Stimulated activated CD4-positive, alpha-beta T cell treated with anti-CD3 and anti-CD28 coated beads, Interleukin-2, amount 100 ng/mL, for 24 hours (primary cell): ENCODE measurements at regions not wholly inside any gene's neighbourhood (a gene's known extent, or its start where the extent isn't known, plus 50 kb on each side); places are given as distances from the start of the nearest gene placed in this dataset.

Experiments used
- DNase-seq, 2 donors: peaks; one replicate each; pipeline ENCODE4 v3.0.0-alpha.2; 2020

DNA sequence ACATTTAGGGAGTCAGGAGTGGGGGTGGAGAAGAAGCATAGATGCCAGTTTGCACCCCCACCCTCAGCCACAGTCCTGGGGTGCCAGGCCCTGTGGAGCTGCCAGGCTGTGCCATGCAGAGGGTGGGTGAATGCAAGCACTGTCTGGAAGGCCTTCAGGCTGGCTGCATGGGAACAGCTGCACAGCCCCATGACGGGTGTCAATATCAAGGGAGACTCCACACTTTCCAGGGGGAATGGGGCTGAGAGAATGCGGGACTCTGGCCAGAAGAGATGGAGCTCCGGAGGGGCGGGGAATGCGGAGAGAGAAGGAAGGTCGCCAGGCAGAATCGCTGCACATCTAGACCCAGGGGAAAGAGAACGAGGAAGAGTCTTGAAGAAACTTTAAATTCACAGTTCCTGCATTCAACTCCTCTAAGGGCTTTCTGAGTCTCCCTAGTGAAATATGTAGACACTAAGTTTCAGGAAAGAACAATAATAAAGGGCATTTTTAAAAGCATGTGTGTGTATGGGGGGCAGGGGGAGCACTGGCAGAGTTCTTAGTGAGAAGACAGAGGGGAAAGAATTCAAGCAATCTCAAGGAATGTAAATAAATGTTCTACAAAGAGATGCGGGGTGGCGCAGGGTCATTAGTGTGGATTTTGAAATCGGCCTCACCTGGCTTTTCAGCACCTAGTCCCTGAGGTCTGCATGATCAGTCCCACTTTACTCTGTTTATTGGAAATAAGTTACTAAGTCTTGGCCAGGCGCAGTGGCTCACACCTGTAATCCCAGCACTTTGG lies 59.1 kb downstream of the BOD1 start:
- no peak for DNase-seq

DNA sequence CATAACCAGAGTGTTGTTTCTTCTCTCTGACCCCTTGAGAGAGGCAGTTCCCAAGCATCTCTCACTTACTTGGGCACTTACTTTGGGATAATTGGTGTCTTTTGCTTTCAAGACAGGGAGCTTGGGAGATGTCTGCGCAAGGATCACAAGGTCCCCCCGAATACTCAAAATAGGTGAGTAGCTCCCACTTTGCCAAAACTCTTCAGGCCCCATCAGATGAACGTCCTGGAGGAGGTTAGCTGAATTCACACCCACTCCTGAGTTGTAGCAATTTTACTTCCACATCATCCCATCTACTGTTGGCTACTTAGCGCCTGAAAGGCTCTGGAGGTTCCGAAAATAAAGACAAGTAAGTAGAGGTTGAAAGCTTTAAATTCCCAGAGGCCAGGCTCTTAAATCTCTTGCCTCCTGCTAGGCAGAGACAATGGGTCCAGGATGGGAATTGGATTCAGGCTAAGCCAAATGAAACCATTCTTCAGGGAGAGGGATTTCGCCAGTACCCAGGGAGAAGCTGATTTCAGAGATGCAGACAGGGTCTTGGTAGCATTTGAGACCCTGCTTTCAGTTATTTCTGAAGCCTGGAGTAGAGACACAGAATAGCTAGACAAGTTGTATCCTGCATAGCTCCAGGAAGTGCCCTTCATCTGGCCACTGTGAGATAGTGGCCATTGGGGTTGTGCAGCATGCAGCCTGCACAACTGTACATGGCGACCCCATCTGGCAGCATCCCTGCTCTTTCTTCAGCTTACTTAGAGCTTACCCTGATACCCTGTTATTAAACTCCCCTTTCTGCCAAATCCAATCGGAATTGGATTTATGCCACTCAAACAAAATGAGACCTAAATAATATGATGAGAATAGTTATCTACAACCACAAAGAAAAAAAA lies 60.1 kb downstream of the BOD1 start:
- no peak for DNase-seq

DNA sequence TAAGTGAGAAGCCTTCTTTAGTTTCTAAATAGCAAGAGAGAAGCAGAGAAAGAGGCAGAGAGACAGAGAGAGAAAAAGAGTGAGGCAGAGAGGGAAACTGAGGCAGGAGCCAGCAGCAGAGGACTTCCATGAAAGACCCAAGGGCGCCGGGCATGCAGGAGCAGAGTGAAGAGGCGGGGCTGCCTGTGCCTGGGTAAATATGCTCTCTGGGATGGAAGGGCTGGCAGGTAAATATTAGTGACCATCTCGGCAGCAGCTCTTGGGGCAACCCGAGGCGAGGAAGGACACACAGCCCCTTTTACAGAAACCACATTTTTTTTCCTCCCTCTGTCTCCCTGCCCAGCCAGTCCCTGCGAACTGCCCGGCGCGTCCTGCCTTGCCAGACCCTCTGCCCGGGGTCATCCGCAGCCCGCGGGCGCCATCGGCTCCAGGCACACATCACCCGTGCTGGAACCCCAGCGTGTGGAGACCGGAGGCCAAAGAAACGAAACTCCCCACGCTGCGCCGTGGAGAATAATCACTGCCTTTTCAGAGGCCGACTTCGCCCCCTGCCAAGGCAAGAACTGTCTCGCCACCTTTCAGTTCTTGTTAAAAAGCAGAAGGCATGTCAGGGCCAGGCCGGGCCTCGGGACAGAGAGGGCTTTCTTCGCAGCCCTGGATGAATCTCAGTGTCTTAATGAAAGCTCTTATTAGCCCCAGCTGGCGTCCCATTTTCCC lies 61.3 kb downstream of the BOD1 start:
- no peak for DNase-seq

DNA sequence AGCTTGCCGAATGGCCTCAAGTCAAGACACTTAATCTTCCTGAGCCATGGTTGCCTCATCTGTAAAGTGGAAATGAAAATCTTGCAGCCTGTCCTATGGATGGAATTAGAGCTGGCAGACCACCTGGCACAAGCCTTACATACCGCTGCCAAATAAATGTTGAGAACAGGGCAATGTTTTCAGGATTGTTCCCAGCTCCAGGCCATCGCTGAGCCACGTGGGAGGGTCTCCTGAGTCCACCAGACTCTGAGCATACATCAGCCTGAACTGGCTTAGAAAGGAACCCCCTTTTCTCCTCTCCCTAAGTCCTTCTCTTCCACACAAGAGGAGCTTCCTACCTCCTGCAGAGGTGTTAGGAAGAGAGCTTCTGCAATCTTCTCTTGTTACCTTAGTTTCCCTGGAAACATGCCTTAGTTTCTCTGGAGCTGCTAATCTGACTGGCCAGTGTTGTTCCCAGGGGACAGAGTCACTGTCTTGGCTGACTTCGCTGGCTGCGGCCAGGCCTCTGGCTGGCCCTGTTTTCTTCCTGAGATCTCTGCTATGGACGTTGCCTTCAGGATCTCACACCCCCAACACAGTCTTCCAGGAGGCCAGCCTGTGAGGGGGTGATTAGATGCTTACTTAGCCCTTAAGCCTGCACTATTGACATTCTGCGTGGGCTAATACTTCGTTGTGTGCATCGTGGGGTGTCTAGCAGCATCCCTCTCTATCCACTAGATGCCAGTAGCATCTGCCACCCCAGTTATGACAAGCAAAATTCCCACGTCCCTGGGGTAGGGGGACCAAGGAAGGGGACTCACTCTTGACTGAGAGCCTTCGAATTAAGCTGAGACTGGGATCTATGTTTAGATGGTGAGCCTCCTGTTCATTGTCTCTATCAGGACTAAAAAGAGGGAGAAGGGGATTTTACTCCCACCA lies 62.2 kb downstream of the BOD1 start:
- no peak for DNase-seq

DNA sequence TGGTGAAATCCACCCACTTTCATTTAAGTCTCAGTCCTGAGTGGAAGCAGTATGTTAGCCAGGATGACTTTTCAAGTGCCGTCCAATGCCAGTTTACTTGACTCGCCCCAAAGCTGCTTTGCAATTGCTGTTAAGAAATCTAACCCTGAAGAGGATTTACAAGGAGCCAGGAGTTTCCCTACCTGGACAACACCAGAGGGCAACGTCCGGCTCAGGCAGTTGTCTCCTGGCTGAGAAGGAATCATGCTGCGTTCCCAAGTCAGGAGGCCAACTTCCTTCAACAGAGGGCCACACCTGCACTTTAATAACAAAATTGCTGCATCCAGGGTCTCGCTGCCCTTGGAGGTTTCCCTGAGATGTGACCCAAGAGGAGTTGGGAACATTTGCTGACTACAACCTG lies 65.8 kb downstream of the BOD1 start:
- no peak for DNase-seq

DNA sequence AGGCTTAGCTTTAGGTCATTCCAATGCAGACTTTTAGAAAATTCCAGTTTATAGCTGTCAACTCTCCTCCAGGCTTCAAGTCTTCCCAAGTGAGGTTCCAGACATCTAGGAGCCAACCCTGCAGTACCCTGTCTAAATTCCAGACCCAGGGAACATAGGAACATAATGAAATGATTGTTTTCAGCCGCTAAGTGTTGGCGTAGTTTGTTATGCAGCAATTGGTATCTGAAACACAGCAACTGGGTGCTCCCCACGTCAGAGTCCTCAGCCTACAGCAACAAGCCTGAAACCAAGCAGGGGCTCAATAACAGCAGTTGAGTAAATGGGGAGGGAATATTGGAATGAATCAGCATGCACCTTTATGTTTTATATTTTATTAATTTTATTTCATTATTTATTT lies 66.8 kb downstream of the BOD1 start:
- no peak for DNase-seq

DNA sequence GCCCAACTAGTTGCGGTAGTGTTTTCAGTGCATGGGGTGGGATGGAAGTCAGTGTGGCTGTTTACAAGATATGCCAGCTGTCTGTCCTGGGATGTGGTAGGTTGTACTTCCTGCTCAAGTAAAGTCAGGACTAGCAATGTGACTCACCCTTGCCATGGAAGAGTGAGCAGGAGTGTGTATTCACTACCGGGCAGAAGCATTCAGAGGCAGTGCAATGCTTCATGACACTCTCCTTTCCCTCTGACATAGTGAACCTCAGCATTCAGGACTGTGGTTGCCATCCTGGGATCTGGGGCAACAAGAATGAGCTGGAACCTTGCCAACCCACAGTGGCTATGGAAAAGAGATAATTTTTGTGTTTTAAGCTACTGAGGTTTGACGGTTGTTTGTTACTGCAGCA lies 68.9 kb downstream of the BOD1 start:
- no peak for DNase-seq

DNA sequence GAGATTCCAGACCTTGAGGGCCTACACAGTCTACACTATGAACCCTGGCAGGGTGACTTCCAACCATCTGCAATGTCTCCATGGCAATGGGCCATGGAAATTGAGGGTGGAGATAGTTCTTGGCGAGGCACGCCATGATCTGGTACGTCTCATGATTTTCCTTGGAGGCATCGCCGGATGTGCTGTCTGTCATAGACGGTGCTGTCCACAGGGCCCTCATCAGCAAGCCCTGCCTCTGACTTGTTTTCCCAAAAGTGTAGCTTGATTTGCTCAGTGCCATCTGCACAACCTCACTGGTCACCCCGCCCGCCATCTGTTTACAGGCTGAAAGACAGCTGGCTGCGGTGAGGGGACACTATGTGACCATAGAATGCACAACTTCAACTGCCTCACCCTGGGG lies 73.5 kb downstream of the BOD1 start:
- no peak for DNase-seq

DNA sequence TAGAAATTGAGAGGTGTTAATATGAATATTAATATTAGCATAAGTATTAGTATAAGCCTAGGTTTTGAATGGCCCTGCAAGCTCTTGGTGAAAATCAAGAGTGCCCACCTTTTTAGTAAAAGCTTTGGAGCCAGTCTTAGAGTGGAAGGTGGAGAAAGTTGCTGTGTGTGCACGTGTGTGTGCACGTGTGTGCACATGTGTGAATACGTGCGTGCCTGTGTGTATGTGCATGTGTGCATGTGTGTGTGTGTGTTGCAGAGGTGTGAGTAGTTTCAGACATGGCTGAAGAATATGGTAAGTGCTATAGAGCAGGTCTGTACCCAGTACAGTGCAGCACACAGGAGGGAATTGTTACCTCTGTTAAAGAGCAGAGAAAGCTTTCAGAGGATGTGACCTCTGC lies 74.3 kb downstream of the BOD1 start:
- no peak for DNase-seq

DNA sequence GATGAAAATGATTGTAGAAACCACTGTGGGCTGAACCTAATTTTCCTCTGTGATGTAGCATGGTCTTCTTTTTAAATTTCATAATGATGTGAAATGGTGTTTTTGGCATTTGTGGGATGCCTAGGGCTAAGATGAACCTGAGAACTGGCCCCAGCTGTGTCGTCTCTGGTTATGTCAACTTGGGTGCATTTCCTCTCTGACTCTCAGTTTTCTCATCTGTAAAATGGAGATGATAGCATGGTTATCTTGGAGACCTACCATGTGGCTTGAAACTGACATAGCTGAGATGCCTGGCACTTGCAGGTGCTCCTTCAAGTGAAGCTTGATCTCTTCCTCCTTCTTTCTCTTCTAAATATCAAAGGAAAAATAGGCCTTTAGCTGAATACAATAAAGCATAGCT lies 77.8 kb downstream of the BOD1 start:
- DNase-seq, result no peak

DNA sequence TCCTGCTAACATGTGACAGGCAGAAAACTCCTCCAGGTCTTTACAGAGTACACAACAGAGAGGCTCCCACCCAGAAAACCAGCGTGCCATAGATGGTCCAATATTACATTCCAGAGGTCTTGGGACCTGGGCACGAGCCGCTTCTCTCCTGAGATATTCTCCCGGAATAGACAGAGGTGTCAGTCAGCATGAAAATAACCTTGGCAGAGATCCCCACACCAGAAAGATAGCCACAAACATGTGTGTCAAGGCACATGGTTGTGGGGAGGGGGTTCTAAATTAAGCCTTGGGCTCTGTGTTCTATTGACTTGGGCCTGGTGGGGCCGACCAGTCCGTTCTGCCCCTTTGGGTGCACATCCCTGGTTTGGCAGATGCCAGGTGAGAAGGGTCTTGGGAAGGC lies 78.4 kb downstream of the BOD1 start:
- DNase-seq, result no peak

DNA sequence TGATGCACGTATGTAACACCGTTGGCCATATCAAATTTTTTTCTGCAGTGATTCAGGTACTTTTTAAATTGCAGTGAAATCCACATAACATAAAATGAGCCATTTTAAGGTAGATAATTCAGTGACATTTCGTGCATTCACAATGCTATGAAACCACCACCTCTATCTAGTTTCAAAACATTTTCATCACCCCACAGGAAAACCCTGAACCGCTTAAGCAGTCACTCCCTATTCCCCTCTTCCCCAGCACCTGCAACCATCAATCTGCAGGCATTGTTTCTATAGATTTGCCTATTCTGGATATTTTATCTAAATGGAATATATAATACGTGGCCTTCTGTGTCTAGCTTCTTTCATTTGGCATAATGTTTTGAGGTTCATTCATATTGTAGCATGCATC lies 79.2 kb downstream of the BOD1 start:
- DNase-seq, result no peak

DNA sequence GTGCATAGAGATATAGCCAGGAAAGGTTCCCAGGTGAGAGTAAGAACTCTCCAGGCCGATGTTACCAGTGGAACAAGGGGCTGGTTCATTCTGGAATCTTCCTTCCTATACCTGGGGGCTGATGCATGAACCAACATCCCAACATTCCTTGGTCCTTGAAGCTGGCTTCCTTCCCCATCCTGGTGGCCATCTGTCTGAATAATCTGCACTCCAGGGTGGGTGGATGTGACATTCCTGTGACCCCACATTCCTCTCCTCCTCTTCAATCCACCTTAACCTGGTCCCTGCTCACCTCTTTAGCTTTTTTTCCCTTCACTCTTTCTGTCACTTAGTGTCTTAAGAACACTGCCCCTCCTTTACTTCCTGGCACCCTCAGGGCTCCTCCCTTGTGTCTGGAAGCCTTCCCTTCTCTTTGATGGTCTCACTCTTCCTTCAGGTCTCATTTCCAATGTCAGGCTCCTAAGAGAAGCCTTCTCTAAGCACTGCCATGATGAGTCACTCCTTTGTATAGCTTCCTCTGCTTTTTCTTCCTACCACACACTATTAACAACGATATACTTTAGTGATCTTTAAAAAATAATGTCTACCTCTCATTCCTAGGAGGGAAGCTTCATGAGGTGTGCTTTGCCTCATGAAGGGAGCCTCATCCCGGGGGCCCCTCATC lies 80.3 kb downstream of the BOD1 start:
- no peak for DNase-seq

DNA sequence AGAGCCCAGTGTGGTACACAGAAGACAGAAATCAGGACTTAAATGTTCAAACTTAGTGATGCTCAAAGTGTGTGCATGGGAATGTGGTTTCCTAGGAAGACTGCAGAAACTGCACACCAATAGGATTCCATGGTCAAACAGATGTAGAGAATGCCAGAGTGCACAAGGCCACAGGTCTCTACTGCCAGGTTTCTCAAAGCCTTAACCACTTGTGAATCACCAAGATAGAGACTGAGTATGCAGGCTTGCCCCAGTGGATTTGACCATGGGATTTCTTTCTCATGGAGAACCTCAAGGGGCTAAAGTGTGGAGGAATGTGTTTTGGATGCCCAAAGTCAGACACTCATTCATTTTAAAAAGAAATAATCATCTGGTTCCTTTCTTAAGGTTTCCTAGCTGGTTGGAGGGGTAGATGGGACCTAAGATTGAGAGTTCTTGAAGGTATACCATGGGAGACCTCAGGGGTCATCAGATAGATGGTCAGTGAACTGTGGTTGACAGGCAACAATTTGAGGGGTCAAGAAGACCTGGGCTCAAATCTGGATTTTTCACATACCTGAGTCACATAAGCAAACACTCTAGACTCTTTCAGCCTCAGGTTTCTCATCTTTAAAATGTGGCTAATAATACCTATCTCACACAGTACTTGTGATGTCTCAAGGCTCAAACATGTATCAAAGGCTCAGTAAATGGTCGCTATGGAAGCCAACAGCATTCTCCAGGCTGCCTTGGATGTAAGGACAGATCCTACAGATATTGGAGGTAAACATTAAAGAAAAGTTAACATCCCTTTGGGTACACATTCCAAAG lies 81.1 kb downstream of the BOD1 start:
- no peak for DNase-seq

DNA sequence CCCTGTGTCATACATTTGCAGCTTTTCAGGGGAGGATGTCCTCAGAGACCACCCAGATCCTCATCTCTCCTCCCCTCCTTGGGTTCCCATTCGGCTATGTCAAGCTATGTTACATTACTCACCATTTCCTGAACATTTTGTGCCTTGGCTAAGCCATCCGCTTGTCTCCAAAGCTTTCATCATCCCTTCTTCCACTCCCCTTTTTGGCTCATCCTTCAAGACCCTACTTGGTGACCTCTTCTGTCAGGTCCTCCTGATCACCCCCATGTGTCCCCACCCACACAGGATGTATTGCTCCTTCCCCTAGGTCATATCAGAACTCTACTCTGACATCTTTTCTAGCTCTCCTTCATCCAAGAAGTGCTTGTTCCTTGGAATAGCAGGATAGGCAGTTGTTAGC lies 81.8 kb downstream of the BOD1 start:
- DNase-seq, result no peak

DNA sequence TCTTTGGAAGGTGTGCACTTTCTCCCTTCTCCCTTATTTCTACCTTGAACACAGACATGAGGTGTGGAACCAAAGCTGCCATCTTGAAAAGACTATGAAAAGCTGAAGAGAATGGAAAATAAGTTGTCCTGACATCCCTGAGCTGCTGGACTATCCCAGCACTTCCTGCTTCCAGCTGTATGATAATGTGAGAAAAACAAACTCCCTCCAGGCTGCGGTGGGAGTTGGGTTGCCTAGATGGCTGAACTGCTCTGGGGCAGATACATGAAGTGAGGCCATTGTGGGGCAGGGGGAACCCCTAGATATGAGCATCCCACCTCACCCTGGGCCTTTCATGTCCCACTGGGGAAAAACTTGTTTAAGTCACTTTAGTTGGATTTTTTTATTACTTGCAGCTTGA lies 82.4 kb downstream of the BOD1 start:
- no peak for DNase-seq

DNA sequence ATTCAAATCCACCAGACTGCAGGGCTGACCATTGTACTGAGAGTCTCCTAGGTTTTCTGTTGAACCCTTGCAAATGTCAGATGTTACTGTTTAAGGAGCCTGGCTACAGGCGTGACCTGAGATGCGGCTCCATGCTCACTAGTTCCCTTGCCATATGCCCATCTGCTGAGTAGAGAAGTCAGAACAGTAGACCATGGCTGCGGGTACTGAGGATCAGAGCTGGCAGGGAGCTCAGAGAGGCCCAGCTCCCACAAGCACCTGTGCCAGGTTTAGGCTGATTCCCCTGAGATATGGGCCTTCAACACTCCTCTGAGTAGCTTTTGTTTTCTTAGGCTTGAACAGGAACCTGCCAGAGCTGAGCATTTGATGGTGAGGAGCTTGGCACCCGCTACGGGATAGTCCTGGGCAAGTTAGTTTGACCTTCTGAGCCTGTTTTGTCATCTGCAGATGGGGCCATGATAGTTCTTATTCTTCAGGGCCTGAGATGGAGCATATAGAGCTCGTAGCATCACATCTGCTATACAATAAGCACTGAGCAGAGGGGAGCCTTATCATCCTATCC lies 83.7 kb downstream of the BOD1 start:
- no peak for DNase-seq

DNA sequence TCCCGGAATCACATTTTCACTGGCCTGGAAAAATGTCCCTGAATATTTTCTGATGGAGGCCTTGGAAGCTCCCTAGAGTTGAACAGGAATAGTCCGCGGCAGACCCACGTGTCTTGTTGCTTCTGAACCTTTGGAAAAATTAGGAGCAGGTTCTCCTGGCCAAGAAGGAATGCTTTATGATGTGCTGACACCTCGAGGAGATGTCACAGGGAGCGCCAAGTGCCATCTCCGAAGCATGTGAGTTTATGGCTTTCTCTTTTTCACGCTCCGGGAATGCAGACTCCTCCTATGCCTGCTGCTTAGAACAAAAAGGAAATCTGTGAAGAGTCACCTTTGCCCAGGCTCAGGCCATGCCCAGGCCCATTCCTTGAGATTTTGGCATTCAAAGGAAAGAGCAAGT lies 84.6 kb downstream of the BOD1 start:
- DNase-seq, result no peak

DNA sequence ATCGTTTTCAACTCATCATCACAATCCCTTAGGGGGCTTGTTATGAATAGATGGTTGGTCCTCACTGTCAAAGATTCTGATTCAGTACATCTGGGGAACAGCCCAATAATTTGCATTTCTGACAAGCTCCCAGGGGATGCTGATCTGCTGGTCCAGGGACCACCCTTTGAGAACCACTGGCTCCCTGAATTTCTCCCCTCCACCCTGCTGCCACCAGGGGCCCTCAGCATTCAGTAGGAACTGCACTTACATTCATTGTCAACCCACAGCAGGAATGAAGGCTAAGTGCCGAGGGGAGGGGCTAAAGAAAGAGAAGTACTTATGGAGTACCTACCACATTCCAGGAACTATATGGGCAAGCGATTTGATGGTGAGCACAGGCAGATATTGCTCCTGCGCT lies 85.9 kb downstream of the BOD1 start:
- DNase-seq, result no peak

DNA sequence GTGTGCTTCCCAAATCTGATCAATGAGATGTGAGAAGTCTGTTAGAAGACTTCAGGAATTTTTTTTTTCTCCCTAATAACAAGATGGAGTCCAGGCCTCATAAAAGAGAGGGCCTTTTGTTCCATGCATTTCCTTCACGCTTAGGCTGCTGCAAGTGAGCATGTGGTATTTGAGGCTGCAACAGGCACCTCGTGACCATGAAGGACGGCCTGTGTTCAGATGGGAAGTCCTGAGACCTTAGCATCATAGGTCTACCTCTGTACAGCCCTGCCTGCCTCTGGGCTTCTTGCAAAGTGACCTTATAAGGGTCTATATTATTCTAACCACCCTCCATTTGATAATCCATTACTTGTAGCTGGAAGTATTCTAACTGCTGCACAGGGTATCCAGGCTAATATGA lies 86.6 kb downstream of the BOD1 start:
- no peak for DNase-seq

DNA sequence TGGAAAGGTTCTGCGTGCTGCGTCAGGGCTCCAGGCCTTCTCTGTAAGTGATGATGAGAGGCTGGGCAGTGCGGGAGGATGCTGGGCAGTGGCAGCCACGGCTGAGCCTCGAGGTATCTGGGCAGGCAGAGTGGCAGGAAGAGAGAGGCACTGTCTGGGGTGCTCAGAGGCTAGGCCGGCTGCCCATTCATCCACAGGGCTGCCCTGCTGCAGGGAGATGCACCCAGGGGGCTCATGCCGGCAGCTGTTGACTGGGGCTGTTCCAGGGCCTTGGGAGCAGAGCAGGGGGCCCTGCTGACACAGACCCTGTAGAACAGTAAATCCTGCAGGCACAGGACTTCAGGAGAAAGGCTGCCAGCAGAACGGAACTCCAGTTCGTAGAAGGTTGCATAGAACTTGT lies 88.8 kb downstream of the BOD1 start:
- DNase-seq, result no peak
